ENCODE measurements at regions not wholly inside any gene's neighbourhood (a gene's known extent, or its start where the extent isn't known, plus 50 kb on each side); places are given as distances from the start of the nearest gene placed in this dataset.
"Not testable (repeated sequence)": the region's sequence is repeated elsewhere in the genome, so short reads cannot be mapped to it uniquely, and the experiment has no call there.

- no peaks in the 10 kb centered on the region for H3K36me3 ChIP-seq (ENCODE audit: insufficient read depth in 1 of 2, low read depth in 1 of 2)
- intact Hi-C loops (cut with DNase I): no loop called here
- no peak for ATAC-seq
- H3K4me1 ChIP-seq: no peaks in the 10 kb centered on the region
- no peak for DNase-seq
- no peaks in the 10 kb centered on the region for H3K27me3 ChIP-seq (ENCODE audit: insufficient read depth in 3 of 3, low read length in 2 of 3)
- WGBS, 3 donors: 96 to 98% (median 97%) methylated on average over 2 of the region's 2 CpGs
- H3K4me3 ChIP-seq: no peak overlapping the region
- no peak overlapping the region for H3K27ac ChIP-seq
- TF ChIP-seq, protein P1, sequence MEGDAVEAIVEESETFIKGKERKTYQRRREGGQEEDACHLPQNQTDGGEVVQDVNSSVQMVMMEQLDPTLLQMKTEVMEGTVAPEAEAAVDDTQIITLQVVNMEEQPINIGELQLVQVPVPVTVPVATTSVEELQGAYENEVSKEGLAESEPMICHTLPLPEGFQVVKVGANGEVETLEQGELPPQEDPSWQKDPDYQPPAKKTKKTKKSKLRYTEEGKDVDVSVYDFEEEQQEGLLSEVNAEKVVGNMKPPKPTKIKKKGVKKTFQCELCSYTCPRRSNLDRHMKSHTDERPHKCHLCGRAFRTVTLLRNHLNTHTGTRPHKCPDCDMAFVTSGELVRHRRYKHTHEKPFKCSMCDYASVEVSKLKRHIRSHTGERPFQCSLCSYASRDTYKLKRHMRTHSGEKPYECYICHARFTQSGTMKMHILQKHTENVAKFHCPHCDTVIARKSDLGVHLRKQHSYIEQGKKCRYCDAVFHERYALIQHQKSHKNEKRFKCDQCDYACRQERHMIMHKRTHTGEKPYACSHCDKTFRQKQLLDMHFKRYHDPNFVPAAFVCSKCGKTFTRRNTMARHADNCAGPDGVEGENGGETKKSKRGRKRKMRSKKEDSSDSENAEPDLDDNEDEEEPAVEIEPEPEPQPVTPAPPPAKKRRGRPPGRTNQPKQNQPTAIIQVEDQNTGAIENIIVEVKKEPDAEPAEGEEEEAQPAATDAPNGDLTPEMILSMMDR (IDR thresholded peaks at IDR 0.05): no peak
- H3K9me3 ChIP-seq: no peaks in the 10 kb centered on the region
These were observed 149.3 kb downstream of the CENPC start for GRCh38 chr4:67396008-67396407.

DNA sequence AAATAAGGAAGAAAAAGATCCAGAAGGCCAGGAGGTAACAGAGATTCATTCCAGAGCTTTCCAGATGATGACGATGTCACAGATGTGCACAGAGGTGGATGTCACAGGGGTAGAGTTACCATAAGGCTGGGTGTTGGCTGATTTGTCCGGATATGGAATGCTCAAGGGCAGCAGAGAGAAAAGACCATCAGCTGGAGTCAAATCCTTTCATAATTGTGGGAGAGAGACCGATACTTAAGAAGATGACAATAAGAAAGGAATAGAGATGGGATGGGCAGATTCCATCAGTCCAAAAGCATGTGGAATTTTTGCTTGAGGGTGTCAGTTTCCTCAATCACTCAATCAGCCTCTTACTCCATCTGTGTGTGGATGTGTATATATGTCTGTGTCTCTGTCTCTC, 150.4 kb downstream of the CENPC start:
- DNase-seq (no peak), ATAC-seq (no peak)
- WGBS, 3 donors: 39 to 44% (median 43%) methylated on average over 3 of the region's 3 CpGs
- TF ChIP-seq, protein P1 (IDR thresholded peaks at IDR 0.05): no peak
- no peaks in the 10 kb centered on the region for H3K36me3 ChIP-seq (ENCODE audit: insufficient read depth in 1 of 2, low read depth in 1 of 2)
- intact Hi-C loops (cut with DNase I): no loop called here
- no peak overlapping the region for H3K27ac ChIP-seq
- H3K27me3 ChIP-seq (ENCODE audit: insufficient read depth in 3 of 3, low read length in 2 of 3): no peaks in the 10 kb centered on the region
- H3K4me1 ChIP-seq: no peaks in the 10 kb centered on the region
- H3K4me3 ChIP-seq: no peak overlapping the region
- no peaks in the 10 kb centered on the region for H3K9me3 ChIP-seq

- 54 to 63% (median 56%) methylated on average over 3 of the region's 3 CpGs for WGBS, 3 donors
- H3K9me3 ChIP-seq: no peaks in the 10 kb centered on the region
- TF ChIP-seq, protein P1 (IDR thresholded peaks at IDR 0.05): peak; percentile 77
These were observed 151.5 kb downstream of the CENPC start for GRCh38 chr4:67393699-67394281.

GRCh38 chr4:67393007-67393406, 152.3 kb downstream of the CENPC start:
- H3K27me3 ChIP-seq (ENCODE audit: insufficient read depth in 3 of 3, low read length in 2 of 3): no peaks in the 10 kb centered on the region
- DNase-seq: no peak
- no peak overlapping the region for H3K4me3 ChIP-seq
- intact Hi-C loops (cut with DNase I): no loop called here
- WGBS, 3 donors: 36 to 52% (median 50%) methylated on average over 1 of the region's 1 CpG
- no peaks in the 10 kb centered on the region for H3K9me3 ChIP-seq
- no peak overlapping the region for H3K27ac ChIP-seq
- H3K36me3 ChIP-seq (ENCODE audit: insufficient read depth in 1 of 2, low read depth in 1 of 2): no peaks in the 10 kb centered on the region
- no peaks in the 10 kb centered on the region for H3K4me1 ChIP-seq
- no peak for ATAC-seq
- TF ChIP-seq, protein P1 (IDR thresholded peaks at IDR 0.05): no peak

More at GRCh38 chr4:67393699-67394281, 151.5 kb downstream of the CENPC start:
- Histone ChIP-seq H3K27me3 (ENCODE audit: insufficient read depth in 3 of 3, low read length in 2 of 3) (no peaks in the 10 kb centered on the region), H3K4me1 (no peaks in the 10 kb centered on the region), H3K27ac (no peak overlapping the region), H3K36me3 (ENCODE audit: insufficient read depth in 1 of 2, low read depth in 1 of 2) (no peaks in the 10 kb centered on the region), H3K4me3 (no peak overlapping the region)
- ATAC-seq (no peak), DNase-seq (no peak)
- intact Hi-C loops (cut with DNase I): no loop called here

- H3K27ac ChIP-seq; H3K36me3 ChIP-seq (ENCODE audit: insufficient read depth in 1 of 2, low read depth in 1 of 2); H3K4me1 ChIP-seq; H3K9me3 ChIP-seq; H3K4me3 ChIP-seq; ATAC-seq; H3K27me3 ChIP-seq (ENCODE audit: insufficient read depth in 3 of 3, low read length in 2 of 3); intact Hi-C loops (cut with DNase I): not testable (repeated sequence)
- WGBS, 3 donors: 93 to 96% (median 96%) methylated on average over 19 of the region's 19 CpGs
- peak in 1 of 2 donors; percentile 42 for DNase-seq
These were observed 163.9 kb downstream of the CENPC start for GRCh38 chr4:67381406-67381804.

GRCh38 chr4:67380702-67381405, 164.4 kb downstream of the CENPC start:
- H3K4me1 ChIP-seq; H3K27me3 ChIP-seq (ENCODE audit: insufficient read depth in 3 of 3, low read length in 2 of 3); intact Hi-C loops (cut with DNase I); ATAC-seq; H3K36me3 ChIP-seq (ENCODE audit: insufficient read depth in 1 of 2, low read depth in 1 of 2); H3K27ac ChIP-seq; H3K9me3 ChIP-seq; H3K4me3 ChIP-seq: not testable (repeated sequence)
- 90 to 92% (median 91%) methylated on average over 31 to 34 of the region's 34 CpGs for WGBS, 3 donors
- DNase-seq: peak in 1 of 2 donors; percentile 48
